Caco-2 (cell line): ENCODE measurements at regions not wholly inside any gene's neighbourhood (a gene's known extent, or its start where the extent isn't known, plus 50 kb on each side); places are given as distances from the start of the nearest gene placed in this dataset.

Experiments
- BruUV-seq: library from RNA; stranded (reverse); fragments of 400-500 nt; replicated peaks from 2 replicates; lab custom pipeline; 2021; lab: Mats Ljungman, UMichigan
- CTCF ChIA-PET: fragments of 300-600 bp; sonication (Branson Sonifier 250); formaldehyde crosslinking; loops from one replicate; lab custom pipeline; 2022; ENCODE audit warnings: antibody characterized with exemption; lab: Charles Lee
- POLR2A ChIA-PET: fragments of 300-600 bp; sonication (Branson Sonifier 250); formaldehyde crosslinking; loops from one replicate; lab custom pipeline; 2022; ENCODE audit warnings: antibody characterized with exemption; lab: Charles Lee
- DNase-seq, 2 experiments: peaks; one replicate each; pipeline versions ENCODE4 v3.0.0 to v3.0.0-alpha.2; 2020 to 2022
- H3K27me3 ChIP-seq: replicated peaks from 2 replicates; pipeline ENCODE4 v1.6.0; 2011; ENCODE audit warnings: low read length; ENCODE audit not compliant: control insufficient read depth, insufficient read depth
- H3K36me3 ChIP-seq: 2 replicates; pipeline ENCODE4 v1.5.1; 2011; ENCODE audit warnings: low read length; ENCODE audit not compliant: control insufficient read depth, insufficient read depth
- H3K4me1 ChIP-seq: fragments of 250-450 bp; sonication (Bioruptor Pico); 2 replicates; pipeline ENCODE4 v1.5.1; 2020; ENCODE audit warnings: mild to moderate bottlenecking
- H3K4me3 ChIP-seq: 2 replicates; pipeline ENCODE4 v1.5.1; 2011; ENCODE audit warnings: low read depth, mild to moderate bottlenecking, control low read depth, low read length
- H3K9me3 ChIP-seq: fragments of 250-450 bp; sonication (Bioruptor Pico); 2 replicates; pipeline ENCODE4 v1.5.1; 2020; ENCODE audit warnings: mild to moderate bottlenecking, moderate library complexity
- H3K27ac Mint-ChIP-seq: one replicate; pipeline ENCODE4 v1.8.0; 2022; ENCODE audit warnings: mixed read lengths; ENCODE audit not compliant: unreplicated experiment
- H3K27me3 Mint-ChIP-seq: one replicate; pipeline ENCODE4 v1.8.0; 2022; ENCODE audit warnings: mixed read lengths; ENCODE audit not compliant: insufficient read depth, unreplicated experiment
- H3K36me3 Mint-ChIP-seq: one replicate; pipeline ENCODE4 v1.8.0; 2022; ENCODE audit warnings: mild to moderate bottlenecking, mixed read lengths; ENCODE audit not compliant: insufficient read depth, unreplicated experiment
- H3K4me1 Mint-ChIP-seq: one replicate; pipeline ENCODE4 v1.8.0; 2022; ENCODE audit warnings: low read depth, mixed read lengths; ENCODE audit not compliant: unreplicated experiment
- H3K4me3 Mint-ChIP-seq: one replicate; pipeline ENCODE4 v1.8.0; 2022; ENCODE audit warnings: mild to moderate bottlenecking, moderate library complexity, mixed read lengths; ENCODE audit not compliant: unreplicated experiment
- H3K9me3 Mint-ChIP-seq: one replicate; pipeline ENCODE4 v1.8.0; 2022; ENCODE audit warnings: mixed read lengths; ENCODE audit not compliant: unreplicated experiment
- CTCF ChIP-seq, 2 experiments: fragments of 200-600 bp in 1 of 2; IDR thresholded peaks; 1 replicate in 1 of 2; 2 replicates in 1 of 2; pipeline versions ENCODE4 v1.5.1 to v1.8.0; 2011 to 2022; ENCODE audit warnings: antibody characterized with exemption in 1 of 2, control low read depth in 1 of 2, inconsistent platforms in 1 of 2, low read depth in 1 of 2, low read length in 1 of 2, mild to moderate bottlenecking in 1 of 2, moderate library complexity in 1 of 2; ENCODE audit not compliant: insufficient read depth in 1 of 2, severe bottlenecking in 1 of 2, unreplicated experiment in 1 of 2
- intact Hi-C: fragments of 100-400 bp; cut with micrococcal nuclease; formaldehyde crosslinking; loops from one replicate; pipeline ENCODE4 v1.10.0; 2022; ENCODE audit not compliant: unreplicated experiment

GRCh38 chr11:135031205-135031989, 619.4 kb upstream of the B3GAT1 start:
- no peak for DNase-seq
- Histone ChIP-seq H3K9me3 (no peaks in the 10 kb centered on the region), H3K4me3 (no peak overlapping the region), H3K36me3 (no peaks in the 10 kb centered on the region), H3K27me3 (no peaks in the 10 kb centered on the region), H3K4me1 (no peaks in the 10 kb centered on the region)
- intact Hi-C loops, result no loop called here
- ChIA-PET CTCF (no interaction called here), POLR2A (no interaction called here)
- H3K4me3 Mint-ChIP-seq, result no peak overlapping the region
- peaks cover 11% of the 10 kb centered on the region for H3K27me3 Mint-ChIP-seq
- no TSS peak for BruUV-seq
- no peak overlapping the region for H3K27ac Mint-ChIP-seq
- peaks cover 13% of the 10 kb centered on the region for H3K9me3 Mint-ChIP-seq
- no peaks in the 10 kb centered on the region for H3K4me1 Mint-ChIP-seq
- no peak for TF ChIP-seq CTCF (IDR thresholded peaks at IDR 0.05; ENCODE audit: insufficient read depth in 1 of 2, low read depth in 1 of 2, low read length in 1 of 2, severe bottlenecking in 1 of 2, unreplicated experiment in 1 of 2)
- H3K36me3 Mint-ChIP-seq, result no peaks in the 10 kb centered on the region

- Mint-ChIP-seq H3K4me1 (no peaks in the 10 kb centered on the region), H3K4me3 (no peak overlapping the region), H3K9me3 (no peaks in the 10 kb centered on the region), H3K36me3 (no peaks in the 10 kb centered on the region), H3K27me3 (peaks cover 7% of the 10 kb centered on the region), H3K27ac (no peak overlapping the region)
- POLR2A ChIA-PET, result no interaction called here
- no peaks in the 10 kb centered on the region for H3K36me3 ChIP-seq
- no peak overlapping the region for H3K4me3 ChIP-seq
- no peaks in the 10 kb centered on the region for H3K27me3 ChIP-seq
- intact Hi-C loops, result no loop called here
- BruUV-seq, result no TSS peak
- H3K9me3 ChIP-seq, result no peaks in the 10 kb centered on the region
- no peak for TF ChIP-seq CTCF (IDR thresholded peaks at IDR 0.05; ENCODE audit: insufficient read depth in 1 of 2, low read depth in 1 of 2, low read length in 1 of 2, severe bottlenecking in 1 of 2, unreplicated experiment in 1 of 2)
- no peaks in the 10 kb centered on the region for H3K4me1 ChIP-seq
- peak; percentile 80 to 81 for DNase-seq
- CTCF ChIA-PET, result no interaction called here
These were observed 615.4 kb upstream of the B3GAT1 start for GRCh38 chr11:135027461-135027860.

- ChIA-PET POLR2A (no interaction called here), CTCF (no interaction called here)
- Mint-ChIP-seq H3K27ac (no peak overlapping the region), H3K9me3 (no peaks in the 10 kb centered on the region), H3K4me3 (no peak overlapping the region), H3K36me3 (no peaks in the 10 kb centered on the region), H3K4me1 (no peaks in the 10 kb centered on the region), H3K27me3 (peaks cover 3% of the 10 kb centered on the region)
- BruUV-seq, result no TSS peak
- Histone ChIP-seq H3K36me3 (no peaks in the 10 kb centered on the region), H3K9me3 (no peaks in the 10 kb centered on the region), H3K4me3 (no peak overlapping the region), H3K4me1 (no peaks in the 10 kb centered on the region), H3K27me3 (no peaks in the 10 kb centered on the region)
- intact Hi-C loops, result no loop called here
- no peak for TF ChIP-seq CTCF (IDR thresholded peaks at IDR 0.05; ENCODE audit: insufficient read depth in 1 of 2, low read depth in 1 of 2, low read length in 1 of 2, severe bottlenecking in 1 of 2, unreplicated experiment in 1 of 2)
- DNase-seq, result no peak
These were observed 611.5 kb upstream of the B3GAT1 start for GRCh38 chr11:135023499-135023898.
